Suprapubic skin (tissue), 4 donors: ENCODE measurements at regions not wholly inside any gene's neighbourhood (a gene's known extent, or its start where the extent isn't known, plus 50 kb on each side); places are given as distances from the start of the nearest gene placed in this dataset.
"Not testable (repeated sequence)": the region's sequence is repeated elsewhere in the genome, so short reads cannot be mapped to it uniquely, and the experiment has no call there.

Experiments
- EP300 ChIP-seq: sonication (generic); formaldehyde crosslinking; IDR thresholded peaks from one replicate; pipeline ENCODE4 v1.6.1; 2017; ENCODE audit warnings: antibody characterized with exemption
- POLR2A ChIP-seq, 2 donors: fragments of 450-650 bp; IDR thresholded peaks; one replicate each; pipeline ENCODE4 v1.6.1; 2017; ENCODE audit warnings: antibody characterized with exemption in 2 of 2, mild to moderate bottlenecking in 2 of 2, moderate library complexity in 2 of 2
- POLR2AphosphoS5 ChIP-seq, 3 donors: sonication (generic); formaldehyde crosslinking; IDR thresholded peaks; one replicate each; pipeline ENCODE4 v1.6.1; 2017; ENCODE audit warnings: antibody characterized with exemption in 3 of 3
- TF ChIP-seq, protein P1 (sequence below), 2 donors: fragments of 200-600 bp in 1 of 2; fragments of 450-650 bp in 1 of 2; sonication (generic) in 1 of 2; IDR thresholded peaks; one replicate each; pipeline ENCODE4 v1.5.1; 2016 to 2019; ENCODE audit warnings: antibody characterized with exemption in 2 of 2, mild to moderate bottlenecking in 1 of 2, moderate library complexity in 1 of 2

DNA sequence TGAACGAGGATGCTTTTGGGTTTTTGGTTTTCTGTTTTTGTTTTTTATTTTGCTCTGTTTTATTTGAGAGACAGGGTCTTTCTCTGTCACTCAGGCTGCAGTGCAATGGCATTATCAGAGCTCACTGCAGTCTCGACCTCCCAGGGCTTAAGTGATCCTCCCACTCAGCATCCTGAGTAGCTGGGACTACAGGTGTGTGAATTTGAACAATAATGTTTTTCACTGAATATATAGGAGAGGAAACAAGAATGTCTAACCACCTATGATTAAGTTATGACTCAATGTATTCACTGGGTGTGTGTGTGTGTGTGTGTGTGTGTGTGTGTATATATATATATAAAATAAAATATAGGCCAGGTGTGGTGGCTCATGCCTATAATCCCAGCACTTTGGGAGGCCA lies 456.6 kb upstream of the SLITRK6 start:
- TF ChIP-seq, protein P1, sequence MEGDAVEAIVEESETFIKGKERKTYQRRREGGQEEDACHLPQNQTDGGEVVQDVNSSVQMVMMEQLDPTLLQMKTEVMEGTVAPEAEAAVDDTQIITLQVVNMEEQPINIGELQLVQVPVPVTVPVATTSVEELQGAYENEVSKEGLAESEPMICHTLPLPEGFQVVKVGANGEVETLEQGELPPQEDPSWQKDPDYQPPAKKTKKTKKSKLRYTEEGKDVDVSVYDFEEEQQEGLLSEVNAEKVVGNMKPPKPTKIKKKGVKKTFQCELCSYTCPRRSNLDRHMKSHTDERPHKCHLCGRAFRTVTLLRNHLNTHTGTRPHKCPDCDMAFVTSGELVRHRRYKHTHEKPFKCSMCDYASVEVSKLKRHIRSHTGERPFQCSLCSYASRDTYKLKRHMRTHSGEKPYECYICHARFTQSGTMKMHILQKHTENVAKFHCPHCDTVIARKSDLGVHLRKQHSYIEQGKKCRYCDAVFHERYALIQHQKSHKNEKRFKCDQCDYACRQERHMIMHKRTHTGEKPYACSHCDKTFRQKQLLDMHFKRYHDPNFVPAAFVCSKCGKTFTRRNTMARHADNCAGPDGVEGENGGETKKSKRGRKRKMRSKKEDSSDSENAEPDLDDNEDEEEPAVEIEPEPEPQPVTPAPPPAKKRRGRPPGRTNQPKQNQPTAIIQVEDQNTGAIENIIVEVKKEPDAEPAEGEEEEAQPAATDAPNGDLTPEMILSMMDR (IDR thresholded peaks at IDR 0.05): not testable (repeated sequence)
- not testable (repeated sequence) for TF ChIP-seq POLR2AphosphoS5 (IDR thresholded peaks at IDR 0.05); EP300; POLR2A (IDR thresholded peaks at IDR 0.05)
